ENCODE measurements at regions not wholly inside any gene's neighbourhood (a gene's known extent, or its start where the extent isn't known, plus 50 kb on each side); places are given as distances from the start of the nearest gene placed in this dataset.
"Not testable (repeated sequence)": the region's sequence is repeated elsewhere in the genome, so short reads cannot be mapped to it uniquely, and the experiment has no call there.

- DNase-seq (ENCODE audit: low read depth) = no peak
These were observed 85.3 kb upstream of the AKAP12 start for GRCh38 chr6:151154418-151154817.

GRCh38 chr6:151155095-151155494, 84.7 kb upstream of the AKAP12 start:
- no peak for DNase-seq (ENCODE audit: low read depth)

GRCh38 chr6:151160929-151161757, 78.6 kb upstream of the AKAP12 start:
- no peak for DNase-seq (ENCODE audit: low read depth)

- no peak for DNase-seq (ENCODE audit: low read depth)
These were observed 75.4 kb upstream of the AKAP12 start for GRCh38 chr6:151164383-151164782.

- DNase-seq (ENCODE audit: low read depth) = no peak
These were observed 73.6 kb upstream of the AKAP12 start for GRCh38 chr6:151166180-151166579.

GRCh38 chr6:151167034-151167433, 72.7 kb upstream of the AKAP12 start:
- no peak for DNase-seq (ENCODE audit: low read depth)

- no peak for DNase-seq (ENCODE audit: low read depth)
These were observed 69.0 kb upstream of the AKAP12 start for GRCh38 chr6:151170622-151171246.

- no peak for DNase-seq (ENCODE audit: low read depth)
These were observed 67.0 kb upstream of the AKAP12 start for GRCh38 chr6:151172751-151173150.

GRCh38 chr6:151175662-151176445, 63.9 kb upstream of the AKAP12 start:
- no peak for DNase-seq (ENCODE audit: low read depth)

GRCh38 chr6:151176911-151177770, 62.6 kb upstream of the AKAP12 start:
- DNase-seq (ENCODE audit: low read depth) = no peak

- DNase-seq (ENCODE audit: low read depth) = no peak
These were observed 61.4 kb upstream of the AKAP12 start for GRCh38 chr6:151178373-151178772.

GRCh38 chr6:151179321-151179720, 60.4 kb upstream of the AKAP12 start:
- peak; percentile 57 for DNase-seq (ENCODE audit: low read depth)

GRCh38 chr6:151180330-151181048, 59.3 kb upstream of the AKAP12 start:
- no peak for DNase-seq (ENCODE audit: low read depth)

GRCh38 chr6:151181706-151182363, 57.9 kb upstream of the AKAP12 start:
- DNase-seq (ENCODE audit: low read depth) = no peak

GRCh38 chr6:151182958-151183357, 56.8 kb upstream of the AKAP12 start:
- DNase-seq (ENCODE audit: low read depth) = not testable (repeated sequence)

- no peak for DNase-seq (ENCODE audit: low read depth)
These were observed 54.6 kb upstream of the AKAP12 start for GRCh38 chr6:151185148-151185547.

- no peak for DNase-seq (ENCODE audit: low read depth)
These were observed 53.5 kb upstream of the AKAP12 start for GRCh38 chr6:151186306-151186705.

- DNase-seq (ENCODE audit: low read depth) = no peak
These were observed 52.9 kb upstream of the AKAP12 start for GRCh38 chr6:151186804-151187330.

All from GM04504 (cell line).